SK-N-DZ (cell line): ENCODE measurements at regions not wholly inside any gene's neighbourhood (a gene's known extent, or its start where the extent isn't known, plus 50 kb on each side); places are given as distances from the start of the nearest gene placed in this dataset.

Experiments used
- DNase-seq: peaks from one replicate; pipeline ENCODE4 v3.0.0-alpha.2; 2015; ENCODE audit warnings: low spot score

DNA sequence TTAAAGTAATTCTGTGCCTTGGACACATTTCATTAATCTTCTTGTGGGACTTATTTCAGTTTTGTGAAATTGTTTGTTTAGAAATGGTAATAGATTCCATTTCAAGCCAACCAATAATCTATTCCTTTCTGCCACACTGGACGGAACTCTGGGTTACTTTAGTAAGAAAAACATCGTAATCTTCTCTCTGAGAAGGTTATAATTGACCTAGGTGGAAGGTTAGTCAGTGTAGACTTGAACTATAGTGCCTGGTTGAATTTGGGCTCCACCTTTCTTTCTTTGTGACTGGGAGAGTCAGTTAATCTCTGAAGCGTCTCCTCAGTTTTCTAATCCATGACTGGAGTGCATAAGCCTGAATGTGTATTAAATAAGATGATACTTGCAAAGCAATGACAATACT, 89.7 kb upstream of the PRLR start:
- DNase-seq, result no peak

DNA sequence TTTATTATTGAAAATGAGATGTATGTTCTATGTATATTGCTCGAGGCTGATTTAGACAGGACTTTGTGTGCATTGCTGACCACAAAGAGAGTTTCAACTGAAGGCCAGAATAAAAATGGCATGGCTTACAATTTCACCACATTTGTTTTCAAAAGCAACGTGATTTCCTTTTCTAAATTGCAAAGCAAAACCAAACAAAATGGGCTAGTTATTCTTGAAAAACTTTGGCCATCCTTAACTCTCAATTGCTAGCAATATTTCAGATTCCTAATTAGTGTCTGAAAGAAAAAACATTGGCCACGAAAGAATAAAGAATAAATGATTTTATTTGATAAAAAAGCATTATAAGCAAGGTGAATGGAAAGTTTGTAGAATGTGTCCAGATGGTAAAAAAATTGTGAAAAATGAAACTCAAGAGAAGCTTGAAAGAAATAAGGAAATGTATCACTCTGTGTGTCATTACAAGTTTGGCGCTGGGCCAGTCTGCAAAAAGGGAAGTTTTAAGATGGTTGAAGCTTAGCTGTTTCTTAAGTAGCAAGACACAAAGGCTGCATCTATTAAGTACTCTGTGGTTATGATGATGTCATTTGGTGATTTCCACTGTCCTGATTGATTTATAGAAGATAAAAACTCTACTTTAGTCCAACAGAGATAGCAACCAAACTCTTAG, 89.2 kb upstream of the PRLR start:
- DNase-seq, result no peak

DNA sequence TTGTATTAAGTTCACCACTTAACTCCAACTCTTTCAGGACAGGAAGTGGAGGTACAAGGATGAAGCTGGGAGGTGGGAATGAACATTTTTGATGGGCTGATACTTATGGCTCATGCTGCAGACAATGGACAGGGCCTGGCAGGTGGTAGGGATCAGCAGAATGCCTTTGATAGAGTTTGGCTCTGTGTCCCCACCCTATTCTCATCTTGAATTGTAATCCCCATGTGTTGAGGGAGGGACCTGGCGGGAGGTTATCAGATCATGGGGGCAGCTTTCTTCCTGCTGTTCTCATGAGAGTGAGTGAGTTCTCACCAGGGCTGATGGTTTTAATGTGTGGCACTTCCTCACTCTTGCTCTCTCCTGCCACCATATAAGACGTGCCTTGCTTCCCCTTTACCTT, 87.3 kb upstream of the PRLR start:
- DNase-seq, result no peak

DNA sequence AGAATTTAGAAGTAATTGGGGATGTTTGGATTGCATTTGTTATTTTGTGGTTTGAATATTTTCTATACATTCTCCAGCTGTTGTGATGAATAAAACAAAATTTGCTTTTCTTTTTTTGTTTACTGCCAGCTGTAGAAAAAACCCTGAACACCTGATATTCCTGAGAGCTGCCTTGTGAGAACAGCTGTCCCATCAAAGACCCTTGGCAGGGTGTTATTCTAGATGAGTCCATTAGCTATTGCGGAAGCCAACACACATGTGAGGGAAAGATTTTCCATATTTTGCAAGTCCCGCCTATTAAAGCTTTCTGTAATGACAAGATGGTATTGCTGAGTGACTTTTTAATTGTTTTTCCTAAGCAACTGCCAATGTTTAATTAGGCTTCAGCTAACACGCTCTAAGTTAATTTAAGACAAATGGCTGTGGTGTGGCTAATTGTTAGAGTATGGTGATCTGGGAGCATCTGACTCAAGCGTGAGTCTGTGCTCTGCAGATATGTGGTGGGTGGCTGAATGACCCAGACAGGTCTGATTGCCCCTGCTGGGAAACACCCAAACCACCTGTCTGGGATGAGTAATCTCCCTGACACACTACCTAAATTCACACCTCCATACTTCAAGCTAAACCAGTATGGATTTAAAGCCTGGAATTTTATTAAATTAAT, 86.5 kb upstream of the PRLR start:
- no peak for DNase-seq

DNA sequence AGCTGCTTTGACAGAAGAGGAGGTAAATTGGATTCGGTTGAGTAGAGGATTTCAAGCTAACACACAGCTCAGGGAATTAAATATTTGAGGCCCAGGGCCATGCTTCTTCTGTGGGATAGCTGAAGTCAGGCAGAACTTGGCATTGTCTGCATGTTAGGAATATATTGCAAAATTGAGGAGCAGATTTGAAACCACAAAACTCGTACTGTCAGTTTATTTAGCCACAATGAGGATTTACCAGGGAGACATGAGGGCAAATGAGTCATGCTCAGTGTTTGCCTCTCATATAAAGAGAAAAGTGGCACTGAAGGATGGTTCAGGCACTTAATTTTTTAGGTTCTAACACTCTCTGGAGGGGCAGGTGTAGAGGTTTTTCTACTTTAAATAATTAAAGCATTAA, 83.0 kb upstream of the PRLR start:
- DNase-seq, result no peak

DNA sequence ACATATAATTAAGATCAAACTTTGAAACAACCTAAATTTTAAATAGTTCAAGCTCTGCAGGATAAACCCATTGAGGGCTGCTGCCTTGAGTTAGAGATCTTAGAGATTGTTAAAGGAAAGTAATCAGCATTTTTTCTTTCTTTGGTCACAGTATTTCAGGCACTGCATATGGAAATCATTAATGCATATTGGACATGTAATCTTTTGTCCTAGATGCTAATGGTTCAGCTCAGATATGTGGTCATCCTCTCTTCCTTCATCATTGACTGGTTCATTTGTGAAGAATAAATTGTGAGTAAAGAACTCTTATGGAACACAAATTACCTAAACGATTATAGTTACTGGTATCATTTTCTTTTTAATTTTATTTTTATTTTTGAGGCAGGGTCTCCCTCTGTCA, 82.0 kb upstream of the PRLR start:
- DNase-seq, result no peak

DNA sequence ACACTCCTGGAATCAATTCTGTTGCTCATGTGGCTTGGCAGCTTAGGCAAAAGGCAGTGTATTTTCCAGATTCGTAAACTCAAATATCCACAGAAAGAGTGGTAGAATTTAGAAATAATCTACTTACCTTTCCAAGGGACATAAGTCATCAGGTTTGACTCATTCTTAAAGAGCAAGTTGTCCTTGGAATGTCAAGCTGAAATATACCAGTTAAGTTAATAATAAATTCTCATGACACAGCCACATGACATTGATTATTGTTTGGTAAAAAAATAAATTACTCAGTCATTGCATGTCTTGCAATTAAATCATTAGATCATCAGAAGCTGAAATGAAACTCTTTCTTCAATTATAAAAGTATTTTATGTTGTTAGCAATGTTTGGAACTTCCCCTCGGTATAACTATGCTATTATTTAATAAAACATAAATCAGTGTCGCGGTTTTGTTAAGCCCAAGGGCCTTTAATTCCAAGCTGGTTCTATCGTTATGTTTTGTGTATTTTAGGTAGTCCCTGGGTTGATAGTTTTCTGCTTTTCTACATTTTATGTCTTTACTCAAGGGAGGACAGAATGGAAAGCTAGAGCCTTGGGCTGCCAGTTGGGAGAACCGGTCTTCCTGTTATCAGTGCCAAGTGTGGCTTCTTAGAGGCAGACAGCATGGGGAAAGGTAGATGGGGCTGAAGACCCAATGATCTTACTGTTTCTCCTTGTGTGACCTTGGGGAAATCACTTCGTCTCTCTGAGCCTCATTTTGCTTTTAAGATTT, 79.3 kb upstream of the PRLR start:
- no peak for DNase-seq

DNA sequence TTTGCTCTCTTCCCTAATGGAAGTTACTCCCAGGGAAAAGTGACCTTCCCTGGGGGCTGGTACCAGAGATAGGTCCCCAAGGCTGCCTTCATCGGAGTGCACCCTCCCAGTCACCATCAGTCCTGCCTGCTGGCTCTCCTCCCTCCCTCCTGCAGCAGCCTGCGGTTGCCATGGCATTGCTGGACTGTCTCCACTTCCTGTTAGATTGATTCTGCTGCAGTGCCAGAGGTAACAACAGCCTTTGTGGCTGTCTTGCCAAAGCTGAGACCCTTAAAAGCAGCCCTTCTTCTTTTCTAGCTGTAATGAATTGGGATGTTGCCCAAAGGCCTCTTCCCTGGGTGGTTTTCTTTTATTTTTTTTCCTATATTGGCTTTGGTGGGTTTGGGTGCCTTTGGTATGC, 78.1 kb upstream of the PRLR start:
- peak; percentile 61 for DNase-seq

DNA sequence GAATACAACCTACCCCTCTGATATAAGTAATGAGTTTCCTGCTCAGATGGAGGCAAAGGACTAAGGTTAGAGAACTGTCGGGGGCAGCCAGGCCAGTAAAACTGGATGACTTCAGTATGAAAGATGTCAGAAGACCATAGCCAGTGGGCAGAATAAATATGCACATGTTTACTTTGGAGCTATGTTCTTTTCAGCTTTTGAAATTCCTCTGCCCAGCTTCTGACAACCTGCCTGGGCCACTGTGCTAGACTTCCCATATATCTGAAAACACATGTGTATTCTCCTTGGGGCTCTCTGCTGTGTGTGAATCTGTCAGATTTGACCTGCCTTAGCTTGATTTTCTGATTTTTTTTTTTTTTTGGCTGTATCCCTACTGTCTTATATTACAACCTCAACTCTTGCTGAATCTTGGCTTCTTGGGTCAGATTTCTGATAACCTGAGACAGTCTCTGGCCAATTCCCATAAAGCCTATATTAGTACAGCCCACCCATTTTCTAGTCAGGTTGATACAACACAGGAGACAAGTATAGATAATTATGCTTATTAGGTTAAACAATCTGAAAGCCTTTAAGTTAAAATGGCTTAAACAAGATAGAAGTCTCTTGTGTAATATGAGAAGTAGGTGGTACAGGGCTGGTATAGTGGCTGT, 76.6 kb upstream of the PRLR start:
- DNase-seq, result peak; percentile 98

DNA sequence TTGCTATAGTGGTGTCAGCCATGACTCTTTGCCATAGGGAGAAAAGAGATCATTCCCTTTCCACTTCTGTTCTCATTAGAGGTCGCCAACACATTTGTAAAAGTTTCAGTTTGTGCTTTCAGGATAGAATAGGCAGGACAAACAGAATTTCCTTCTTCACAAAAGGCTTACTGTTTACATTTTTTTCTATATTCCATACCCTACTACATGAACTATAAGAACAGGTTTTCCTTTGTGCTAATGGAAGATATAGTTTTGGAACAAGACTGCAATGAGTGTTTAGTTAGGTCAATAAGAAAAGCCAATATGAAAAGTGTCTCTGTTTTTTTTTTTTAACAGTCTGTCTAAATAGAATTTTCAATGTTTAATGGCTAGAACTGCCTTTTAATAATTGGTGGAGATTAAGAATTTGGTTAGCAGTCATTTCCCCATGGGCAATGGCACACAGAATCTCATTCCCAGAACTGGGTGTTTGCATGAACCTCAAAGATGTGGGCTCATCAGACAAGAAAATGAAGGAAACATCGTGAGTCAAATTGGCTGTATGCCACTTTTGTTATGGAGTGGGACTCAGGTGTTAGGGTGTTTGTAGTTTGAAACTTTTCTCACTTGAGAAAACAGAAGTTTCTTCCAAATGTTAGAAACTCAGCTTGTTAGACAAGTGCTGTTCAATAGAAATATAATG, 75.2 kb upstream of the PRLR start:
- no peak for DNase-seq

DNA sequence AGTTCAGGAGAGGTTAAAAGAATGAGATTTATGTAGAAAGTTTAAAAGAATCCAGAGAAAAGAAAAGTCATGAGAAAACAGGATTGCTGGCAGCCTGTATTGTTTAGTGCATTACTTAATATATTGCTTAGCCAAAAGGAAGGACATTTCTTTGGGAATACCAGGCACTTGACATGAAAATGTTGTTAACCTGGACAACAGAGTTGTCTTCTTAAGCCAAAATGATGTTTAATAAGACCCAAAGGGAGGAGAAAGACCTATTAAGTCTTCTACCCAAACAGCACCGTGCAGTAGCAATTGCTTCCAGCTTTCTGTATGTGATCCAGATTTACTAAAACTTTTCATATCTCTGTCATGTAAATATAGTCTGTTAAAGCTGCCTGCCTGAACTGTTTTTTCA, 74.0 kb upstream of the PRLR start:
- no peak for DNase-seq

DNA sequence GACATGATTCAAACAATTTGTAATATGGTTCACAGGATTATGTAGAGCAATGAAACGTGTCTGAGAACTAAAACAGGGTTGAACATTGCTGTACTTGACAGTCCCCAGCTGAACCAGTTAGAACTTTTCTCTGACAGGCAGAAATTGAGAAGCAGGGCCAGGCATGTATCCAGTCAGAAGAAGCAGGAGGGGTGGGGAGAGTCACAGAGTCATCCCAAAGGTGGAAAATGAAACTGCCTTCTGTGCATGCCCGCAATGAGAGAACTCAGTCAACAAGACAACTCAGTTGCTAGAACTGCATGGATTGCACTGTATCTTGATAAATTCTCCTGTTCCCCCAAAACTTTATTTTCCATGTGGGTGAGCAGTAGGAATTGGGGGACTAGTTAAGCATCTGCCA, 72.9 kb upstream of the PRLR start:
- DNase-seq, result no peak

DNA sequence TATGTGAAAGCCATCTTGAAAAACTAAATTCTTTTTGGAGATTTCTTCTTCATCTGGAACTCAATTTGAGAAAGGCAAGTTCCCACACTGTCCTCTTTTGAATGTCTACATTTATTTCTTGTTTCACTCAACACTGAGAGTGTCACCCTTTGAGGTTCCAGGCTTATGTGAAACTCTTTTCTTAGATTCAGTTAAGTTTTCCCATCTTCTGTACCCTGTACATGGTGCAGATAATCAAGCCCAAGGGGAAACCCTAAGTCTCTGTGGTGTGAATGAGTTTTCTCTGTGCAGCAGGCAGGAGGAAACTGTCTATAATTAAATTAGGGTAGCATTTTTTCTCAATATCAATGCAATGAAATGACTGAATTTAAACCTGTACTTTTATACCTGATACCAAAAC, 72.3 kb upstream of the PRLR start:
- no peak for DNase-seq

DNA sequence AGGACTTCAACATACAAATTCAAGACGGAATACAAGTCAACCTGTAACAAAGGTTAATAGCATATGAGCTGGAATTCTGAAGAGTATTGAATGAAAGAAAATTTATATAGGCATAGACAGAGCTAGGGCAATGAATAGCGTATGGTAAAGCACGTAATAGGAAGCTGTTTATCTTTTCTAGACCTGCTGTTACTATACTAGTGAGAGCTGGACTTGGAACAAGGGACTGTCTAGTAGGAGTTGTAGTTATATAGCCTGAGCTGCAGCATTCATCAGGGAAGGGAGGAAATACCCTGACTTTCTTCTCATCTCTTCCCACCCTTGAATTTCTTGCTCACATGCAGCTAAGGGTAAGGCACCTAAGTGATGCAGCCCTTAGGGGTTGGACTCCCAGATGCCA, 67.5 kb upstream of the PRLR start:
- DNase-seq, result no peak

DNA sequence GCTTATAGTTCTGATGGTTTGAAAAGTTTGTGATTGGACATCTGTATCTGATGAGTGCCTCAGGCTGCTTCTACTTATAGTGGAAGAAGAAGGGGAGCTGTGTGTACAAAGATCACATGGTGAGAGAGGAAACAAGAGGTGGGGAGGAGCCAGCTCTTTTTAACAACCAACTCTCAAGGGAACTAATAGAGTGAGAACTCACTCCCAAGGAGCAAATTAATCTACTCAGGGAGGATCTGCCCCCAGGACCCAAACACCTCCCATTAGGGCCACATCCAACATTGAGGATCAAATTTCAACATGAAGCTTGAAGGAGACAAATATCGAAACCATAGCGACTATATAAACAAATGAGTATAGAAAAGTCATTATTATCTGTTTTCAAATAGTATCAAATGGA, 64.7 kb upstream of the PRLR start:
- no peak for DNase-seq

DNA sequence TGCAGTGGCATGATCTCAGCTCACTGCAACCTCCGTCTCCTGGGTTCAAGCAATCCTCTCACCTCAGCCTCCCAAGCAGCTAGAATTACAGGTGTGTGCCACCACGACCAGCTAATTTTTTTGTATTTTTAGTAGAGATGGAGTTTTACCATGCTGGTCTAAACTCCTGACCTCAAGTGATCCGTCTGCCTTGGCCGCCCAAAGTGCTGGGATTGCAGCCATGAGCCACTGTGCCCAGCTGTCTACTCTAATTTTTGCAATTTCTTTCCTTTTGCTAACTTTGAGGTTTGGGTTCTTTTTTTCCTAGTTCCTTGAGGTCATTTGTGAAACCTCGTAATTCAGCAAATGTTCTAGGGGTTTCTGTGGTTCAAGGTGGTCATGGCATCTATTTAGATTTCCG, 63.7 kb upstream of the PRLR start:
- DNase-seq, result no peak

DNA sequence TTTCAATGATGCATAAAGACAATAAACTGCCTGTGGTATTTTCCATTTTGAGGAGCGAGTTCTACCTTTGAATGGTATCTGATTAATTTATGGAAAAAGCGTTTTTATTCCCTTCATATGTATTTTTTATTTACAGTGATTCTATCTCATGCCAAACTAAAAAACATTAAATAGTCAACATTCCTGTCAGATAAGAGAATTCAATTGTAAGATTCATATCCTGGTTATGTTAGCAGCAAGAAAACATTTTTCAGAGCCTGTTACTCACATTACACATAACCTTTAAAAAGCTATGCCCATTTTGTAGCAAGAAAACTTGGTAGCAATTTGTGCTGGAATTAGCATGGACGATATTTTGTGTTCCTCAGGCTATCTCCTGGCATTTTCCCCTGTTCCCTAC, 55.1 kb upstream of the PRLR start:
- DNase-seq, result no peak

DNA sequence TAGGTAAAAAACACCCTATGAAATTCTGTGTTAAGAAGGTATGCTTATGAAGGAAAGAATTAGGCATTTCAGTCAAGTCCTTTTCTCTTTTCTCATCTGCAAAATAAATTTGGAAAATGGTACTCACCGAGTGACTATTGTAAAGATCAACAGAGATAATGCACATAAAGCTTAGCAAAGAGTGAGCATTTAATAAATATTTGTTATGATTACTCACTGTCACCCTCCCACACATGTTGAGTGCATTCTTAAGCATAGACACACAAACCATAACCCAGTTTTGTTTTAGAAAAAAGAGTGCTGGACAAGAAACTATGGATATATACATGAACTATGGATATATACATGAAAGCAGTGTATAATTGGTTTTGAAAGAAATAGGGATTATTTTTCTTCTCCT, 54.7 kb upstream of the PRLR start:
- DNase-seq, result no peak

DNA sequence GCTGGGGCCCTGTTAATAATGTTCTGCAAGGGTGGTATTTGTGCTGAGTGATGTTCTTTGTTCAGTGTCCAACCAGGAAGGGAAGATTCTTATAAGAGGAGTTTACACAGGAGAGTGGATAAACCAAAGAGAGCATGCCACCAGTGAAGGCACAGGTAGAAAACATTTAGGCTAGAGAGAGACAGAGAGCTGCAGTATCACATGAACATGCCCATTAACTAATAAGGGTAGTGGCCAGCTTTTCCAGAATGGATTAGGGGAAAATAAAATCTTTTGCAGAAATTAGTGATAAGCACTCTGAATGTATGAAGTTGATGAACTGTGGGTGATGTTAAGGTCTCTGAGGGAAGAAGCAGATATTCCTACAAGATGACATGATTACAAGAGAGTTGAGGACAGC, 54.1 kb upstream of the PRLR start:
- no peak for DNase-seq

DNA sequence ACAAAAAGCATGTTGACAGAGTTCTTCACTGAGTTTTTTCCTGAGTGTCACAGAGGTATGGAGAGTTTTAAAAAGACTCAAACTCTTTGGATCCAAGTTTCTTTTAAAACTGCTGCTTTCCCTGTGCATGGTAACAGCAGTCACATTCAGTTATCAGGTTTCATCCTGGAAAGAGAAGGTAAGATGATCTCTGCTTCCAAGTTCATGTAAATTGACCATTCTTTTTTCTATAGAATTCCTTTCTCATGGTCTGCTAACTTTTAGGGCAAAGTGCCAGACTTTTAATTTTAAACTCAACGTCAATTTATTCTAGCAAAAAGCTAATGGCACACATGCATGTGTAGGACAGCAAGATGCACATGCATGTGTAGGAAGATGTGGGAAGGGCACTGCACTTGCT, 52.5 kb upstream of the PRLR start:
- DNase-seq, result no peak

DNA sequence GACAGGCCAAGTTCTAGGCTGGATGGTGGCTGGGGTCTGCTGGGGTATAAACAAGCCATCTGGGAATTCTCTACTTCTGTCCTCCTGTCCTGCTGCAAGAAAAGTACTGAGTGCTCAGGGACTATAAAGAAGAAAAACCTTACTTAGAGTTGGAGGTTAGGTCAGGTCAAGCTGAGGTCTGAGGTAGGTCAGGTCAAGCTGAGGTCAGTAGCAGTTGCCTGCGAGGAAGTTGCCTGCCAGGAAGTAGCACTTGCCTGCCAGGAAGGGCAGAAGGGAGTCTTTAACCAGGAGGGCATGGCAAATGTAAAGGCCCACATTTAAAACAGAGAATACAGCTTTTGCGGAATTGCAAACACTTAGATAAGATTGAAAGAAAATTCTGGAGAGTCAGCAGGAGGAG, 51.3 kb upstream of the PRLR start:
- DNase-seq, result no peak
